ENCODE measurements at regions not wholly inside any gene's neighbourhood (a gene's known extent, or its start where the extent isn't known, plus 50 kb on each side); places are given as distances from the start of the nearest gene placed in this dataset.
A peak's percentile ranks its signal among the peaks of the same experiment; 100 is the strongest.
"Not testable (repeated sequence)": the region's sequence is repeated elsewhere in the genome, so short reads cannot be mapped to it uniquely, and the experiment has no call there.

- DNase-seq (ENCODE audit: low read depth), result no peak
These were observed 356.1 kb downstream of the OMA1 start for GRCh38 chr1:58190267-58190988.

GRCh38 chr1:58189453-58189852 lies 357.1 kb downstream of the OMA1 start:
- no peak for DNase-seq (ENCODE audit: low read depth)

- DNase-seq (ENCODE audit: low read depth), result no peak
These were observed 363.2 kb downstream of the OMA1 start for GRCh38 chr1:58183286-58183685.

DNA sequence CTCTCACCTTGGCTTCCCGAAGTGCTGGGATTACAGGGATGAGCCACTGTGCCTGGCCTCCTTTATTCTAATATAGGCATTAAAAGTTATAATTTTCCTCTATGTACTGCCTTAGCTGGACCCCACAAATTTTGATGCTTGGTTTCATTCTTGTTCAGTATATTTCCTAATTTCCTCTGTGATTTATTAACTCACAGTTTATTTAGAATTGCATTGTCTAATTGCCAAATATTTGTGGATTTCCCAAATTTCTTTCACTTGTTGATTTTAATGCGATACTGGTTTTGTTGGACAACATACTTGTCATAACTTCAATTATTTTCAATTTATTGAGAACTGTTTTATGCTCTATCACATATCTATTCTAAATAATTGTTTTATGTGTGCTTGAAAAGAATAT lies 366.0 kb downstream of the OMA1 start:
- DNase-seq (ENCODE audit: low read depth), result no peak

DNA sequence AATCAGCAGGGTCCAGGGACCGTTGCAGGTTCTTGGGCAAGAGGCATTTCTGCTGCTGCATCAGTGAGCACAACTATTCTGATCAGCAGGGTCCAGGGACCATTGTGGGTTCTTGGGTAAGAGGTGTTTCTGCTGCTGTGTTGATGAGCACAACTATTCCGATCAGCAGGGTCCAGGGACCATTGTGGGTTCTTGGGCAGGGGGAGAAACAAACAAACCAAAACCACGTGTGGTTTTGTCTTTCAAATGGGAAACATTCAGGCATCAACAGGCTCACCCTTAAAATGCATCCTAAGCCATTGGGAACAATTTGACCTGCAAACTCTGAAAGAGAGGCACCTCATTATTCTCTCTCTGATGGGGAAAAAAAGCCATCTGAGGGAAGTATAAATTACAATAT lies 377.4 kb downstream of the OMA1 start:
- not testable (repeated sequence) for DNase-seq (ENCODE audit: low read depth)

- DNase-seq (ENCODE audit: low read depth), result not testable (repeated sequence)
These were observed 379.4 kb downstream of the OMA1 start for GRCh38 chr1:58167131-58167530.

DNA sequence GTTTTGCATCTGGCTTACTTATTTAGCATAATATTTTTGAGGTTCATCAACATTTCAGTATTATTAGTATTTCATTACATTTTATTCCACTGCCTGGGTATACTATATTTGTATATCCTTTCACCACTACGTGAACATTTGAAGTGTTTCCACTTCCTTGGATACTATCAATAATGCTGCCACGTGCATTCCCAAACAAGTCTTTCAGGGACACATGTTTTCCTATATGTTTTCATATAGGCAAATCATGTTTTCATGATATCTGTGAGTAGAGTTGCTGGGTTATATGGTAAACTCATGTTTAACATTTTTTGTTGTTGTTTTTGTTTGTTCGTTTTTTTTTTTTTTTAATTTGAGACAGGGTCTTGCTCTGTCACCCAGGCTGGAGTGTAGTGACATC lies 380.1 kb downstream of the OMA1 start:
- DNase-seq (ENCODE audit: low read depth), result no peak

GRCh38 chr1:58165073-58165472 lies 381.5 kb downstream of the OMA1 start:
- DNase-seq (ENCODE audit: low read depth), result no peak

GRCh38 chr1:58162952-58163550 lies 383.5 kb downstream of the OMA1 start:
- peak; percentile 43 for DNase-seq (ENCODE audit: low read depth)

DNA sequence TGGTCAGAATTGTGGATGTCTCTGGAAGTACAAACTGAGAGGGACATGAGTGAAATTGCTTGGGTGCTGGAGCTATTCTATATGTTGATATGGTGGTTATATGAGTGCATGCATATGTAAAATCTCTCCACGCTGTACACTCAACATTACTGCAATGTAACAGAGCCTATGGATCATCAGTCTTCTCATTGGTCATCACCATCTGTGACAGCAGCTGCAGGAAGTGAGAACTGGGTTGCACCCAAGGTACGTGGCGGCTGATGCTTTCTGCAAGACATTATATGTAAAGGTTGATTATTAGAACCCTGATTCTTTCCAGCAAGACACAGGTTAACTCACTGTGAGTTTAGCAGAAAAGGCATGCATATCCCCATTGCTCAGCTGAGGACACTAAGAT lies 387.1 kb downstream of the OMA1 start:
- no peak for DNase-seq (ENCODE audit: low read depth)

DNA sequence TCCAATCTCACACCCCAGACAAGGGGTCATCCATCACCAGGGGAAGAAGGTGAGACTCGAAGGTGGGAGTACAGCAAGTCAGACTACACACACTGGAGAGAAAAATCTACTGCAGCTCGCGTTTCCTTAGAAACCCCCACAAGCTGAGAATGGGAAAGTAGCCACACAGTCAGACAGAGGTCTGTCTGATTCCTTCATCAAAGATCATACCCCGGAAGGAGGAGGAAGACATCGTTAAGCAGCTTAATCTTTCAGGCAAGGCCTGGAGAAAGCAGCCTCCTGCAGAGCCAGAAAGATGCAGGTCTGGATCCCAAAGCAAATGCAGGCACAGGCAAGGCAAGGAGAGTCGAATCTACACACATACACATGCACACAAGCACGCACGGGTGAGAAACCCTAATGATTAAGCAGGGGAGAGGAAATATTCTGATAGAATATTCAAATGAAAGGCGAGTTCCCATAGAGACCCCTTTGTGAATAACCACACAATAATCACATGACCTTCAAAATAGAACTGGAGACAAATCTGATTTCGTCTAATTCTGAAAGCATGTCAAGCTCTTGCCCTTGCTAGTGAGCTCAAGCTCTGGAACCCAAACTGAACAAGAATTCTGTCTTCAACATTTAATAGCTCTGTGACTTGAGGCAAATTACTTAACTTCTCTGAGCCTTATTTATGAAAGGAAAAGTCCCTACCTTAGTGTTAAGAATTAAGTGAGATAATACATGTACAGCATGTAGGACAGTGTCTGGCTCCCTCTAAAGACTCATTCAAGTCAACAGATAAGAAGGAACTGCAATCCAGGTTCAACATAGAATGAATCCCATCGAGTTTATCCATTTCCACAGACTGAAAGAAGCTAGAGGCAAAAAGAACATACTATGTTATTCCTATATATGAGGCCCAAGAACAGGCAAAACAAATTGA lies 387.8 kb downstream of the OMA1 start:
- DNase-seq (ENCODE audit: low read depth), result no peak

- DNase-seq (ENCODE audit: low read depth), result no peak
These were observed 388.5 kb downstream of the OMA1 start for GRCh38 chr1:58158016-58158415.

- DNase-seq (ENCODE audit: low read depth), result no peak
These were observed 389.3 kb downstream of the OMA1 start for GRCh38 chr1:58157256-58157655.

DNA sequence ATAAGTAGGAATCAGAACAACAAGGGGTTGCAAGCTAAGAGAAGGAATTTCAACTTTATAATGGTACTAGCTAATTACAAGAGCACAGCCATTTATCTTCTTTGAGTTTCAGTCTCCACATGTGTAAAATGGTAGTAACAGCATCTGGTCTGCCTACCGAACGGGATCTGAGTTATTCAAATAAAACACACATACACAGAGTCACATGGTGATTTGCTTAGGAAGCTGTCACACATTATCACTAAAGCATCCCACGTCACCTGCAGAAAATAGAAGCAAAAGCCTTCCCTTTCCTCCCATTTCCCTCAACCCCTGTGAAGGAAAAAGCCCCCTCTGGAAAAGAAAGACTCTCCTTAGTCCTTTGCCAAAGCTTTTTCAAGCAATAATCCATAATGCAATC lies 389.7 kb downstream of the OMA1 start:
- DNase-seq (ENCODE audit: low read depth), result no peak

DNA sequence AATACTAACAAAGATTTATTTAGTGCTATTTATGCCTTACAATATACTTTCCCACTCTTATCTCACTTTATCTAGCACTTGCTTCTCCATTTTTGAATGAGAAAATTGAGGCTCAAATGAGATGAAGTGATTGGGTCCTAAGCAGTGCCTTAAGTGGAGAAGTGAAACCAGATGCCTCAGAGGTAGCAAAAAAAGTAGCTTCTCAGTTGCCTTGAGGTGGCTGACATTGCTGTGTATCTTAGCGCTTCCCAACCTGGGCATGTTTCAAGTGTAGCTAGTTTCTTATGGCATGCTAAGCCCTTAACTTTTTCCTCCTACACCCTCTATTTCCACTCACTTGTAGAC lies 390.4 kb downstream of the OMA1 start:
- no peak for DNase-seq (ENCODE audit: low read depth)

DNA sequence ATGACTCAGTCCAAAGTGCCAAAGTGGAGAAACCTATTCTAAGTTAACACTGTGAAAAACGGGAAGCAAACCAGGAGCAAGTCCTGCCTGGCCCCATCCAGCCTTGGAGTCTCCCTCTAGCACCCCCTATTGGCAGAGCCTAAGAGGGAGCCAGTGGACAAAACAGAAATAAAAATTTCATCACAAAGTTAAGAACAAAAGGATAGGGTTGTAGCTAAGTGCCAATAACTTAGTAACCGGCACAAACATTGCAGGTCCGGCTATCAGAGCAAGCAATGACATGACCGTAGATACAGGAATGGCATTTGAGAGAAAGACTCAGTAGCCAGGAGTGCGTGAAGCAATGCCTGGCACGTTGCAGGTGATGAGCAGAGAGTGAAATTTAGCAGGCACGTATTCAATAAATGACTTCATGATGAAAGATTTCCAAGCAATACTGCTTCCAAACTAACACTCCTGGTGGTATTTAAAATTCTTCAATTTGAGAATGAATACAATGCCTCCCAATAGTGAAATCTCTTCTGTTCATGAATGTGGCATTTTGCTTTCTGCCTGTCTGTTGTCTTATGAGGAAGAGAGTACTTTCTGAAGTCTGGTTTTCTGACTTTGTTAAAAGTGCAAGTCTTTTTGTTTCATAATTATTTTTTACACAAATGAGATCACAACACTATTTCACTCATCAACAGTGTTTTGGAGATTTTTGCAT lies 391.0 kb downstream of the OMA1 start:
- DNase-seq (ENCODE audit: low read depth), result no peak

GRCh38 chr1:58154256-58154655 lies 392.3 kb downstream of the OMA1 start:
- no peak for DNase-seq (ENCODE audit: low read depth)

DNA sequence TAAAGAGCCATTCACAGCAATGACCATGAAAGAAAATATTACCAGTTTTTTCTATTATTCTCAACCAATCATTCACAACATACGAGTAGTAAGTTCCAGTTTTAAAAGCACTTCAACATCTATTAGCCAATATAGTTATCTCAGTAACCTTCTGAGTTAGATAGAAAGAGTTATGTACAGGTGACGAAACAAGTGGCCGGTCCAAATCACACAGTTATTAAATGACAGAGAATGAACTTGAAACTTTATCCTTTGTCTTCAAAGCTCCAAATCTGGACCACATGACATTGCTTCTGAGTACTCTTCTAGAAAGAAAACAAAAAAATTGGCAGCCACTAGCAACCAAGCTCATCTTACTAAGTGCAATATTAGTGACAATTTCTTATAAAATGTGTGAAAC lies 393.8 kb downstream of the OMA1 start:
- DNase-seq (ENCODE audit: low read depth), result no peak

DNA sequence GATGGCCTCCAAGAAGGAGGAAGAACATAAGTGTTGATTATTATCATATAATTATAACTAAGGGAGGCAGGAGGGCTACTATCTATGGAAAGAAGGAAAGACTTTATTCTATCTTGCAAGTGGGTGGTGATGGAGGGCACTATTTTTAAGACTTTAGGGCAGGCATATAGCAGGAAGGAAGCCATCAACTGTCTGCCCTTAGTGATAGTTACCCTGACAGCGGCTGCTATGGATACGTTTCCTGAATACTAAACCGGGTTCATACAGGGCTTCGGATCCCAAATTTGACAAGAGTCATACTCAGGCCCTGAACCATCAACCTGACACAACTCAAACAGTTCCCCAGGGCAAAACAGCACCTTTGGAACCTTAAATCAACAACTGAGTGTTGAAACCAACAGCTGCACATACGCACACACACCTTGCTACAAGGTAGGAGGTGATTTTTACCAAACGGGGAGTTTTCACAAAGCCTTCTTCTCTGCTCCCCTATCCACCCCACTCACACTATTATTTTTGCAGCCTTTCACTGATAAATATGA lies 397.2 kb downstream of the OMA1 start:
- DNase-seq (ENCODE audit: low read depth), result no peak

- no peak for DNase-seq (ENCODE audit: low read depth)
These were observed 401.7 kb downstream of the OMA1 start for GRCh38 chr1:58144698-58145270.

DNA sequence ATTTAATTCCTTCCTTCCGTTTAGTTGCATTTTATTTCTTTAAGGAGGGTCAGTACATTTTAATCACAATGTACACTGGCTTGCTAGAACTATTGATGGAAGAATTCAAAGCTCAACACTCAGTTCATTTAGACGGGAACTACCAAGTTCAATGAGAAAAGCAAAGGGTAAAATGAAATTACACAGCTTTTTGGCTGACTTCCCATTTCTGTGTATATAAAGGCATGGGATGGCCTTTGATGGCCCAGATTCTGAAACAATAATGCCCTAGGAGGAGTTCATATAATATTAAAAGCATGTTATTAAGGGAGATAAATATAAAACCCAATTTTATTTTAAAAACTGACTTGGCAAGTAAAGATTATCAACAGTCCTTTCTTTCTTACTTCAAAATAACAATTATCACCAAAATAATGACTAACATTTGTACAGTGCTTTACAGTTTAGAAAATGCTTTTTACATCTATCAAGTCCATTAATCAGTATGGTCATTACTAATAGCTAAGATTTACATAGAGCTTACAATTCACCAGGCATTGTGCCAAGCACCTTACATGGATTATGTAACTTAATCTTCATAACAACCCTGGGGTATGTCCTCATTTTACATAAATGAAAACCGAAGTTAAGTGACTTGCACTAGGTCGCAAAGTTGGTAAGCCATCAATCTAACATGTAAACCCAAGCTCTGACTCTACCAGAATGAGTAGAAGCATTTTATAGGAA lies 402.4 kb downstream of the OMA1 start:
- DNase-seq (ENCODE audit: low read depth), result no peak

Data from stromal cell of bone marrow (primary cell).